ENCODE measurements at regions not wholly inside any gene's neighbourhood (a gene's known extent, or its start where the extent isn't known, plus 50 kb on each side); places are given as distances from the start of the nearest gene placed in this dataset.

GRCh38 chr11:110376021-110376420, 53.7 kb upstream of the FDX1 start:
- Histone ChIP-seq H3K4me3 (ENCODE audit: control insufficient read depth in 2 of 3, extremely low read depth in 1 of 3, insufficient read depth in 2 of 3, low read depth in 1 of 3, low read length in 3 of 3) (no peak overlapping the region), H4K20me1 (ENCODE audit: control insufficient read depth, extremely low read depth, insufficient read depth, low read length) (no peaks in the 10 kb centered on the region), H3K79me2 (ENCODE audit: control insufficient read depth, insufficient read depth, low read length) (no peaks in the 10 kb centered on the region), H3K9me3 (ENCODE audit: control insufficient read depth, low read depth, low read length) (no peaks in the 10 kb centered on the region), H3K27me3 (ENCODE audit: control insufficient read depth, extremely low read depth, insufficient read depth, low read length) (no peaks in the 10 kb centered on the region), H3K4me1 (ENCODE audit: control insufficient read depth, extremely low read depth, insufficient read depth, low read length) (peaks cover 5% of the 10 kb centered on the region), H3K36me3 (ENCODE audit: control insufficient read depth in 2 of 2, extremely low read depth in 1 of 2, insufficient read depth in 2 of 2, low read length in 2 of 2) (no peaks in the 10 kb centered on the region), H3K9me1 (ENCODE audit: control insufficient read depth, extremely low read depth, insufficient read depth, low read length) (no peaks in the 10 kb centered on the region), H3K9ac (ENCODE audit: control insufficient read depth, extremely low read depth, insufficient read depth, low read length) (no peak overlapping the region), H3K4me2 (ENCODE audit: control insufficient read depth, extremely low read depth, insufficient read depth, low read depth, low read length) (no peak overlapping the region), H3K27ac (ENCODE audit: control insufficient read depth, insufficient read depth, low read length) (no peak overlapping the region), H2AFZ (ENCODE audit: control insufficient read depth, low read length) (no peak overlapping the region)
- dilution Hi-C loops (cut with MboI; ENCODE audit: extremely low pct_ligation_motif_present, low sequenced_read_pairs), result no loop called here
- TF ChIP-seq EZH2 (IDR thresholded peaks at IDR 0.05; ENCODE audit: low read length) (no peak), CTCF (optimal IDR thresholded peaks at IDR 0.05 in 1 of 3, IDR thresholded peaks at IDR 0.05 in 1 of 3, conservative IDR thresholded peaks at IDR 0.05 in 1 of 3; ENCODE audit: extremely low read depth in 1 of 3, insufficient read depth in 2 of 3, low read length in 3 of 3) (no peak)
- no peak for FAIRE-seq
- no peak for DNase-seq (ENCODE audit: low read depth, low spot score)

DNA sequence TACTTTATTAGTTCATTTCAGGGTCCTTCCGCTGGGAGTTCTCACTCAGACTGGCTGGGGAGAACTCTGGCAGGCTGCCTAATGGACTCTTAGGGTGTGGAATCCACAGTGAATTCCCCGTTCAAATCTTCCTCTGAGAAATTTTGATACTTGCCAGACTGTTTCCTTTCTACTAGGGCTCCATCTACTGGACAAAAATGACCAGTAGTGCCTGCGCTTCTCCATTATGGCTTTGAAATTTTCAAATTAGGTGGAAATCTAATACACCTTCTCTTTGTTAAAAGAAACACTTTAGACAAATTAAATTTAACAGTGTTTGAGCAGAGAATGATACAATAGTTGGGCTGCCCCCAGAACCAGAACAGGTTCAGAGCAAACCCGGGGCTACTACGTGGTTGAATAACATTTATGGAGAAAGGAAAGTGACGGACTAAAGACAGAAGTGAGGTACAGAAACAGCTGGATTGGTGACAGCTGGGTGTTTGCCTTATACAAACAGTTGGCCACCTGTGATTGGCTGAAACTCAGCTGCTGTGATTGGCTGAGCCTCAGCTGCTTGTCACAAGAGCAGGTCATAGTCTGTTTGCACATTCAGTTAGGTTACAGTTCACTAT, 52.9 kb upstream of the FDX1 start:
- H3K9ac ChIP-seq (ENCODE audit: control insufficient read depth, extremely low read depth, insufficient read depth, low read length), result peak overlapping the region; percentile 30
- H3K9me3 ChIP-seq (ENCODE audit: control insufficient read depth, low read depth, low read length), result no peaks in the 10 kb centered on the region
- no peak for TF ChIP-seq EZH2 (IDR thresholded peaks at IDR 0.05; ENCODE audit: low read length)
- TF ChIP-seq CTCF (optimal IDR thresholded peaks at IDR 0.05 in 1 of 3, IDR thresholded peaks at IDR 0.05 in 1 of 3, conservative IDR thresholded peaks at IDR 0.05 in 1 of 3; ENCODE audit: extremely low read depth in 1 of 3, insufficient read depth in 2 of 3, low read length in 3 of 3), result peak; percentile 39 to 67 (median 63)
- FAIRE-seq, result peak; percentile 60
- no peaks in the 10 kb centered on the region for H4K20me1 ChIP-seq (ENCODE audit: control insufficient read depth, extremely low read depth, insufficient read depth, low read length)
- no peak overlapping the region for H3K27ac ChIP-seq (ENCODE audit: control insufficient read depth, insufficient read depth, low read length)
- peaks cover 5% of the 10 kb centered on the region for H3K4me1 ChIP-seq (ENCODE audit: control insufficient read depth, extremely low read depth, insufficient read depth, low read length)
- H3K9me1 ChIP-seq (ENCODE audit: control insufficient read depth, extremely low read depth, insufficient read depth, low read length), result no peaks in the 10 kb centered on the region
- no peaks in the 10 kb centered on the region for H3K27me3 ChIP-seq (ENCODE audit: control insufficient read depth, extremely low read depth, insufficient read depth, low read length)
- H3K79me2 ChIP-seq (ENCODE audit: control insufficient read depth, insufficient read depth, low read length), result no peaks in the 10 kb centered on the region
- peak overlapping the region; percentile 70 for H2AFZ ChIP-seq (ENCODE audit: control insufficient read depth, low read length)
- peak; percentile 45 for DNase-seq (ENCODE audit: low read depth, low spot score)
- dilution Hi-C loops (cut with MboI; ENCODE audit: extremely low pct_ligation_motif_present, low sequenced_read_pairs), result no loop called here
- peak overlapping the region; percentile 64 for H3K4me2 ChIP-seq (ENCODE audit: control insufficient read depth, extremely low read depth, insufficient read depth, low read depth, low read length)
- peak overlapping the region in 2 of 3 experiments; percentile 43 to 47 for H3K4me3 ChIP-seq (ENCODE audit: control insufficient read depth in 2 of 3, extremely low read depth in 1 of 3, insufficient read depth in 2 of 3, low read depth in 1 of 3, low read length in 3 of 3)
- no peaks in the 10 kb centered on the region for H3K36me3 ChIP-seq (ENCODE audit: control insufficient read depth in 2 of 2, extremely low read depth in 1 of 2, insufficient read depth in 2 of 2, low read length in 2 of 2)

All from keratinocyte (primary cell).